Loucy (cell line): ENCODE measurements at regions not wholly inside any gene's neighbourhood (a gene's known extent, or its start where the extent isn't known, plus 50 kb on each side); places are given as distances from the start of the nearest gene placed in this dataset.

Source experiments
- CTCF ChIP-seq: fragments of 200-600 bp; sonication (generic); conservative IDR thresholded peaks from 2 replicates; pipeline ENCODE4 v1.5.1; 2014; ENCODE audit warnings: mild to moderate bottlenecking, antibody characterized with exemption, low read length
- EZH2phosphoT487 ChIP-seq: fragments of 200-600 bp; IDR thresholded peaks from 2 replicates; pipeline ENCODE4 v1.6.1; 2018; ENCODE audit warnings: antibody characterized with exemption, mild to moderate bottlenecking, moderate library complexity, borderline replicate concordance

- TF ChIP-seq CTCF = no peak
- TF ChIP-seq EZH2phosphoT487 = no peak
Measured at GRCh38 chr9:87181670-87182069, 234.4 kb upstream of the GAS1 start.
